SW480 (cell line): ENCODE measurements at regions not wholly inside any gene's neighbourhood (a gene's known extent, or its start where the extent isn't known, plus 50 kb on each side); places are given as distances from the start of the nearest gene placed in this dataset.
"Not testable (repeated sequence)": the region's sequence is repeated elsewhere in the genome, so short reads cannot be mapped to it uniquely, and the experiment has no call there.

ENCODE experiments used
- DNase-seq: peaks from one replicate; pipeline ENCODE4 v3.0.0-alpha.2; 2016; ENCODE audit warnings: low spot score

DNA sequence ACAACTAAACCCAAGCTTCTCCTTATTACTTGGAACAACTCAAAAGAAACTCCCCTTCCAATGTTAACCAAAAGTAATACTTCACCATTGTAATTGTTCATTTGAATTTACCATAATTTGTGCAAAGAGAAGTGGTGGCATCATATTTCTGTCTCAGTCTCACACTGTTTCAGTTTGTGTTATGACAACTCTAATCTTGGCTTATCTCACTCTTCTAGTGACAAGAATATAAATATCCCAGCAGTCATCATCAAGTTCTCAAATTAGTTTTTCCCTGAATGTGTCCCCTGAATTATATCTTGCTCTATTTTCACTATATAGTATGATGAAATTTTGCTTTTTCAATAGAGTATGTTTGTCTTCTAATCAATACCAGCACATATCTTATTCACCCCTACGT is 681.4 kb upstream of the PRR20A start:
- no peak for DNase-seq

- no peak for DNase-seq
Measured at GRCh38 chr13:56501750-56502149, 639.0 kb upstream of the PRR20A start.

DNA sequence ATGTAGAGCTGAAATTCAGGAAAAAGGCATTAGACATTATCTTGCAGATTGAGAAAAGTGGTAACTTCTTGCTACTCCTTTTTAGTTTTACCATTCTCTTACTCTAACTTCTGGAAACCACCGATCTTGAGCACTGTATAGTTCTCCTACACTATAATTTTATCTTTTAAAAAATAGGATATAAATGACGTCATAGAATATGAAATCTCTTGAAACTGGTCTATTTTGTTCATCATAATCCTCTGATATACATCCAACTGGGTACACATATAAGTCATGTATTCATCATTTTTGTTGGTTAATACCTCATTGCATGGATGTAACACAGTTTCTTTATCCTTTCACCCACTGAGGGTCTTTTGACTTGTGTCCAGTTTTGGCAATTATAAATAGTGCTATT is 629.9 kb upstream of the PRR20A start:
- no peak for DNase-seq

DNA sequence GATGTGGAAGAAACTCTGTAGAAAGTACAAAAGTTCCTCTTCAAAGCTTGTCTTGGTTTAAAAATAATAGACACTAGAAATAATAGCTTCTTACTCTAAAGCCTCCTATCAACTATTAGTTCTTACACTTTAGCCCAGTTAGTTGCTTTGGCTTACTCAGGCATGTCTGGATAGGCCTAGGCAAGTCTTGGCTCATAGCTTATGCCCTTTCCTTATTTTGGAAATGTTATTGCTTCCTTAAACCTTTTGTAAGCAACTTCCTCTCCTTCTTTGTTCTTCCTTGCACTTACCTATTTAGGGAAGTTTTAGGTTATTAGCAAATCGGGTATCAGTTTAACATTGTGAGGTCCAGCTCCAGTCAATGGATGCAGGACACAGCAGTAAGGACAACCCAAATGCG is 628.4 kb upstream of the PRR20A start:
- DNase-seq: not testable (repeated sequence)

DNA sequence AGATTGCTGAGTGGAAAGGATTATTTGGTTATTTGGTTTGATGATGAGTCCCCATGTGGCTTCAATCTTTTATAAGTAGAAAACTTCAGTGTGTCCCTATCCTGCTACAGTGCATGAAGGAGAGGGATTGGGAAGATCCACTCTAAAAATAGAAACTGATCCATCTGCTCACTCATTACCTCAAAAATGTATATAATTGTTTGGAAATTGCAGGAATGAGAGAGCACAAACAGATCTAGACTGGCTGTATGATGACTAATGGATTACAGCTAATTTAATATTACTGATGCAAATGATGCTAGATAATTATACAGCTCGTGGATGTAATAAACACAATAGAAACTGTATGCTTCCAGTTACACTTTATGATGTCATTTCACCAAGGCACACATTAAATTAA is 625.3 kb upstream of the PRR20A start:
- no peak for DNase-seq

- DNase-seq: no peak
Measured at GRCh38 chr13:56528040-56528790, 612.5 kb upstream of the PRR20A start.

GRCh38 chr13:56530096-56530495 is 610.6 kb upstream of the PRR20A start:
- no peak for DNase-seq

- DNase-seq: not testable (repeated sequence)
Measured at GRCh38 chr13:56547921-56548320, 592.8 kb upstream of the PRR20A start.

- DNase-seq: no peak
Measured at GRCh38 chr13:56558698-56559320, 581.9 kb upstream of the PRR20A start.

DNA sequence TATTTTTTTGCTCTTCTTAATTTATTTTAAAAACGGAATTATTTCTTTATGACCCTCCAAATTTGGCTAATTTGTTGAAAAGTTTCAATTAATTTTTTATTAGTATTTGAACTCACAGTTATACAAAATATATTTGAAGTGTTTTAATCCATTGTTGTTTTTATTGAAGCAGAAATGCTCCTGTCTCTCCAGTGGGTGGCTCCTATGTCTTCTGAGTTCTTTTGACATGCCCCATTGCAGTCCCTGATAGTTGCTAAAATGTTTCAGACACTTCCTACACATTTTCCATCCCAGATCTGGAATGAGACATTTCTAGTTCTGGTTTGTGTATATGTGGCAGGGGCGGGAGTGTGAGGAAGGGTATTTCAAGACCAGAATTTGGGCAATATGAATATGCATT is 579.4 kb upstream of the PRR20A start:
- peak; percentile 33 for DNase-seq

GRCh38 chr13:56563663-56564062 is 577.1 kb upstream of the PRR20A start:
- no peak for DNase-seq

- no peak for DNase-seq
Measured at GRCh38 chr13:56586976-56587375, 553.7 kb upstream of the PRR20A start.

DNA sequence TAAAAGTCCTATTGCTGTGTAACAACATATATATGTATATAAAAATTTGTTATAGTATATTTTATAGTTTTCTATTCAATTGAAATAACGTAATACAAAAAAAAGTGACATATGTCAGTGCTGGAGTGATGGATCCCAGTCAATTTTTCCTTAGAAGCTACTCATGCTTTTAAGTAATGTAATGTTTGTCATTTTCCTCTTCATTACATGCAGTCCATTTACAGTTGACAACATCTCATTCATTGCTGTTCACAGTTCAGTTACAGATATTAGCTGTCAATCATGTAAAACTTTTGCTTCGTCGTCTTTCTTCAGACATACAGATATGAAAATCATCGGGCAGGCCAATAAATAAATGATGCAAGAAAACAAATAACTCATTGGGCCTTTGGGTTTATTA is 525.1 kb upstream of the PRR20A start:
- no peak for DNase-seq

DNA sequence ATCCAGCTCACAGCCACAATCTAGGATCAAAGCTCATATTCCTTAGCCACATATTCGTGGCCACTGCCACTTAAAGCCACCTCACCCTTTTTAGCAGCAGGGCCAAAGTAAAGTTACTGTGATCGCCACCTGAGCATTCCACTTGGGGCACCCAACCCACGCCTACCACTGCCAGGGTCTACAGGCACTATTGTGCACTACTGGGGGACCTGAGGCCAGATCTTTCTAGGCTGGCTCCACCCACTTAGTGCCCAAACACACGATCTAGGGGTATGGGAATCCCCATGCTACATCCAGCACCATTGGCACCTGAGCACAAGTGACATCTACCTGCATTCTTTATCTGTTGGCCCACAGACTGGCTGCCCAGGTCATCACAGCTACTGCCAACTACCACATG is 517.9 kb upstream of the PRR20A start:
- no peak for DNase-seq

- DNase-seq: not testable (repeated sequence)
Measured at GRCh38 chr13:56628886-56629285, 511.8 kb upstream of the PRR20A start.

GRCh38 chr13:56631060-56631459 is 509.7 kb upstream of the PRR20A start:
- not testable (repeated sequence) for DNase-seq

DNA sequence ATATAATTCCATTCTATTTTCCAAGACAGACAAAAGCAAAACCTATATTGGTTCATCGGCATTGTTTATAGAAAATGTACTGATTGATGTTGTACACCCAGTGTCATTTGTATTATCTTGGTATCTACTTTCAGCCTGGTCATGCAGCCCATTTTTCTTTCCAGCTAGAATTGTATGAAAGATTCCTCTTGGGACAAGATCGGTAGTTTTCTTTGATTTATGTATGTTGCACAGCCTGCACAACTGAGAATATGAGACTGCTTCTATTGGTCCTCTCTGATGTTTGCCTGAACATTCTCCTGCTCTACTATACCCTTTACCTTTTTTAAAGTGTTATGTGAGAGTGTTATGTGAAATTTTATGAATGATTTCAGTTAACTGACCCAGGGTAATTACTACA is 487.7 kb upstream of the PRR20A start:
- no peak for DNase-seq

- DNase-seq: no peak
Measured at GRCh38 chr13:56659041-56659471, 481.7 kb upstream of the PRR20A start.

GRCh38 chr13:56670563-56670962 is 470.2 kb upstream of the PRR20A start:
- no peak for DNase-seq

DNA sequence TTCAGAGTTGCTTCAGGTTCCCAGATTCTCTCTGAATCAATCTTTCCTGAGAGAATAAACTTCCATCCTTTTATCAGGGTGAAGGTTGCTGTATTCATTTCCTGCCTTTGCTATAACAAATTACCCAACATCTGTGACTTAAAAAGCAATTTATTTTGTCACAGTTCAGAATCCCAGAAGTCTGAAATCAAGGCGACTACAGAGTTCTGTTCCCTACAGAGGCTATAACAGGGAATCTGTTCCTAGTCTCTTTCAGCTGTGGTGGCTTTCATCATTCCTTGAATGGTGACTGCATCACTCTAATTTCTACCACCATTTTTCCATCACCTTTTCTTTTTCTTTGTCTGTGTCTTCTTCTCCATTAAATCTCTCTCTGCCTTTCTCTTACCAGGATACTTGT is 459.3 kb upstream of the PRR20A start:
- DNase-seq: no peak

DNA sequence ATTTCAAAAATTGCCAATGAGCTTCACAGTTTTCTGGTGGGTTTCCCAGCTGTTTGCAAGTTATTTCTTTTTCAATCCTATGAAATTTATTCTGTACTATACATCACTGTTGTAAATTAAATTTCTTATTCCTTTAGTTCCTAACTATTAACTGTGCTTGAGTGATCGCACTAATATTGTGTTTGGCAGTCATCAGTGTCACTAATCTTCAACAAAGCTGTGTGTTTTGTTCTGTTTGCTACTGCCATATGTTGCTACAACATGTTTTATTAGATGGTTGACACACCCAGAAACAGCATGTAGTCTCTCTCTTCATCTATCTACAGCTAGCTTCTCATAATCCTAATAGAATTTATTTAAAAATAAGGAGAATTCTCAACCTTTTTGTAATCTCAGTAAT is 453.6 kb upstream of the PRR20A start:
- no peak for DNase-seq

GRCh38 chr13:56697011-56697410 is 443.7 kb upstream of the PRR20A start:
- DNase-seq: no peak

- DNase-seq: no peak
Measured at GRCh38 chr13:56700324-56700723, 440.4 kb upstream of the PRR20A start.

GRCh38 chr13:56706485-56706884 is 434.2 kb upstream of the PRR20A start:
- no peak for DNase-seq
